DND-41 (cell line): ENCODE measurements at regions not wholly inside any gene's neighbourhood (a gene's known extent, or its start where the extent isn't known, plus 50 kb on each side); places are given as distances from the start of the nearest gene placed in this dataset.

Experiments used
- CTCF ChIP-seq: IDR thresholded peaks from 2 replicates; pipeline ENCODE4 v1.5.1; 2012; ENCODE audit warnings: borderline replicate concordance, low read length, moderate library complexity, mild to moderate bottlenecking; ENCODE audit not compliant: poor library complexity, severe bottlenecking; ENCODE audit errors: extremely low read depth
- EZH2 ChIP-seq: IDR thresholded peaks from 3 replicates; pipeline ENCODE4 v1.6.1; 2012; ENCODE audit warnings: borderline replicate concordance, low read depth, mild to moderate bottlenecking, moderate library complexity, low read length, inconsistent platforms; ENCODE audit not compliant: severe bottlenecking

DNA sequence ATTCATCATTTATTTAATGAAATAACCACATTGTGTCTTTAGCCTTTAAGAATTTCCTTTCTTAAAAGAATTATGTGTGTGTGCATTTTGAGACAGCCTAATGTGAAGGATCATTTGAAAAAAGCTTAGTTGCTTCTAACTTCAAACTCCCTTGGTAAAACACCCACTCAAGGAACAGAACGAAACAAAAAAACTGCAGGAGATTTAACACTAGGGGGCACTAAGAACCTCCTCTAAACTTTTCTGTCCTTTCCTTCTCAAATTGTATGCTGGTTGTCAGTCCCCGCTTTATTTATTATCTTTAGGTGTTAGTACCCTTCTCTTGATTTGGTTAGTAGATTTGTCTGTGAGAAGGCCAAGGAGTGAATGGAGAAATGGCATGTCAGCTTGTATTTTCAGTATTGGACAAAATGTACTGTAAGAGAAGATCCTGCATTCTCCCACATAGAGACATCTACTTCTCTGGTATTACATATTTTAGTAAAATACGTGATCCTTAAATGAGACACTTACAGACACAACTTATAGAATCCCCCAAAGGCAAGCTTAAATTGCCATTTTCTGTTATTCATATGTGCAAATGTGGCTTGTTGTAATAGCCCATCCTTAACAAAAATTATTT, 229.7 kb downstream of the MRPS30 start:
- TF ChIP-seq CTCF (peak; percentile 66), EZH2 (no peak)
